Neural progenitor cell (in vitro differentiated cells): ENCODE measurements at regions not wholly inside any gene's neighbourhood (a gene's known extent, or its start where the extent isn't known, plus 50 kb on each side); places are given as distances from the start of the nearest gene placed in this dataset.

Experiments used
- CTCF ChIP-seq: fragments of 200-600 bp; sonication (generic); IDR thresholded peaks from 2 replicates; pipeline ENCODE4 v1.5.1; 2017; ENCODE audit warnings: antibody characterized with exemption, mild to moderate bottlenecking
- EZH2 ChIP-seq: fragments of 200-600 bp; sonication (generic); IDR thresholded peaks from 2 replicates; pipeline ENCODE4 v1.6.1; 2017; ENCODE audit warnings: antibody characterized with exemption, mild to moderate bottlenecking, moderate library complexity

- TF ChIP-seq CTCF (no peak), EZH2 (no peak)
These were observed 1515.7 kb downstream of the SI start for GRCh38 chr3:163562625-163563024.
